ENCODE measurements at regions not wholly inside any gene's neighbourhood (a gene's known extent, or its start where the extent isn't known, plus 50 kb on each side); places are given as distances from the start of the nearest gene placed in this dataset.

- Histone ChIP-seq H3K4me3 (replicated peaks in 1 of 2; ENCODE audit: low read depth in 1 of 2, low read length in 2 of 2) (no peak overlapping the region), H3K4me2 (ENCODE audit: low read length) (no peak overlapping the region), H4K20me1 (ENCODE audit: insufficient read depth) (no peaks in the 10 kb centered on the region), H3K79me2 (ENCODE audit: insufficient read depth, low read length) (no peaks in the 10 kb centered on the region), H3K9me2 (ENCODE audit: insufficient read depth) (no peaks in the 10 kb centered on the region), H2AFZ (ENCODE audit: low read depth, low read length, poor library complexity, severe bottlenecking) (no peak overlapping the region), H3K36me3 (ENCODE audit: control insufficient read depth in 1 of 2, insufficient read depth in 2 of 2, low read length in 2 of 2) (no peaks in the 10 kb centered on the region), H3K9me3 (ENCODE audit: control insufficient read depth in 1 of 2, insufficient read depth in 1 of 2, low read depth in 1 of 2, low read length in 2 of 2) (peaks cover 4 to 16% of the 10 kb centered on the region in 2 experiments; a peak in 3 of 4 replicates), H3K9ac (ENCODE audit: low read length) (no peak overlapping the region), H3K27ac (ENCODE audit: low read depth, low read length) (no peak overlapping the region), H3K4me1 (ENCODE audit: control insufficient read depth in 1 of 2, insufficient read depth in 2 of 2, low read length in 2 of 2) (no peaks in the 10 kb centered on the region), H3K27me3 (ENCODE audit: insufficient read depth, low read length) (no peaks in the 10 kb centered on the region)
- TF ChIP-seq FOSL1 (IDR thresholded peaks at IDR 0.05; ENCODE audit: low read depth) (no peak), ELF1 (IDR thresholded peaks at IDR 0.05; ENCODE audit: borderline replicate concordance, low read depth) (no peak), POLR2AphosphoS5 (IDR thresholded peaks at IDR 0.05; ENCODE audit: low read depth, low read length) (no peak), SIN3A (IDR thresholded peaks at IDR 0.05; ENCODE audit: low read depth) (no peak), SRF (IDR thresholded peaks at IDR 0.05; ENCODE audit: low read depth) (no peak), TCF7L2 (IDR thresholded peaks at IDR 0.05; ENCODE audit: borderline replicate concordance, extremely low read depth, insufficient read depth, insufficient read length) (no peak), EZH2phosphoT487 (IDR thresholded peaks at IDR 0.05; ENCODE audit: borderline replicate concordance) (no peak), SP1 (IDR thresholded peaks at IDR 0.05; ENCODE audit: low read depth) (no peak), EZH2 (IDR thresholded peaks at IDR 0.05) (no peak), JUND (IDR thresholded peaks at IDR 0.05) (no peak)
- intact Hi-C loops (cut with micrococcal nuclease): no loop called here
- no peak for ATAC-seq
- ChIA-PET POLR2A (no interaction called here), CTCF (no interaction called here), RAD21 (ENCODE audit: low non-redundant PET in 1 of 2, low total read pairs in 2 of 2, uncharacterized antibody in 2 of 2, unreplicated experiment in 2 of 2) (no interaction called here)
- no peak for DNase-seq (ENCODE audit: low read depth, low spot score)
- no TSS peak for BruUV-seq (replicated peaks)
These were observed 651.1 kb downstream of the TDRD15 start for GRCh38 chr2:21774691-21775368.

DNA sequence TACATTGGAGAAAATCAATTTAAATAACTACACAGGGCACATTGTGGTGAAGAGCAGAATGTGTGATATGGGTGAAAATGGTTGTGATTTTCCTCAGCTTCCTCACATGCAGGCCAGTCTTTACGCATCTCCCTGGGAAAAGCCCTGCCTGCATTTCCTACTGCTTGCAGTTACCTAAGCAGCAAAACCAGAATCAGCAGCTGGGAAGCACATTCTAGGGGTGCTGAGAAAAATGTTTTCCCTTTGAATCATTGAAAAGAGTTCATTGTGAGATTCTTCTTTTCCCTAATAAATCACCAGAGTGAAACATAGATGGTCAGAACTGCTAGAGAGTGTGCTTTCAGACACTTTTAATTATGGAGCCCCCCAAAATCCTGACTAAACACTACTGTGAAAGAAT is 656.0 kb downstream of the TDRD15 start:
- H3K9me2 ChIP-seq (ENCODE audit: insufficient read depth): no peaks in the 10 kb centered on the region
- BruUV-seq (replicated peaks): no TSS peak
- ChIA-PET RAD21 (ENCODE audit: low non-redundant PET in 1 of 2, low total read pairs in 2 of 2, uncharacterized antibody in 2 of 2, unreplicated experiment in 2 of 2) (no interaction called here), CTCF (no interaction called here), POLR2A (no interaction called here)
- H3K9ac ChIP-seq (ENCODE audit: low read length): no peak overlapping the region
- H3K27ac ChIP-seq (ENCODE audit: low read depth, low read length): no peak overlapping the region
- no peaks in the 10 kb centered on the region for H3K4me1 ChIP-seq (ENCODE audit: control insufficient read depth in 1 of 2, insufficient read depth in 2 of 2, low read length in 2 of 2)
- H3K4me3 ChIP-seq (replicated peaks in 1 of 2; ENCODE audit: low read depth in 1 of 2, low read length in 2 of 2): no peak overlapping the region
- no peaks in the 10 kb centered on the region for H3K36me3 ChIP-seq (ENCODE audit: control insufficient read depth in 1 of 2, insufficient read depth in 2 of 2, low read length in 2 of 2)
- intact Hi-C loops (cut with micrococcal nuclease): no loop called here
- H4K20me1 ChIP-seq (ENCODE audit: insufficient read depth): no peaks in the 10 kb centered on the region
- no peak overlapping the region for H3K4me2 ChIP-seq (ENCODE audit: low read length)
- H2AFZ ChIP-seq (ENCODE audit: low read depth, low read length, poor library complexity, severe bottlenecking): no peak overlapping the region
- H3K79me2 ChIP-seq (ENCODE audit: insufficient read depth, low read length): no peaks in the 10 kb centered on the region
- no peaks in the 10 kb centered on the region for H3K27me3 ChIP-seq (ENCODE audit: insufficient read depth, low read length)
- TF ChIP-seq, protein P1, sequence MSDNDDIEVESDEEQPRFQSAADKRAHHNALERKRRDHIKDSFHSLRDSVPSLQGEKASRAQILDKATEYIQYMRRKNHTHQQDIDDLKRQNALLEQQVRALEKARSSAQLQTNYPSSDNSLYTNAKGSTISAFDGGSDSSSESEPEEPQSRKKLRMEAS (IDR thresholded peaks at IDR 0.05): no peak
- TF ChIP-seq JUND (IDR thresholded peaks at IDR 0.05) (no peak), SIN3A (IDR thresholded peaks at IDR 0.05; ENCODE audit: low read depth) (no peak), EGR1 (IDR thresholded peaks at IDR 0.05; ENCODE audit: low read depth) (no peak), POLR2A (IDR thresholded peaks at IDR 0.05; ENCODE audit: borderline replicate concordance, extremely low read depth, insufficient read depth, insufficient read length) (no peak), SRF (IDR thresholded peaks at IDR 0.05; ENCODE audit: low read depth) (no peak), CBX3 (IDR thresholded peaks at IDR 0.05; ENCODE audit: low read depth) (no peak), EZH2phosphoT487 (IDR thresholded peaks at IDR 0.05; ENCODE audit: borderline replicate concordance) (no peak), RAD21 (IDR thresholded peaks at IDR 0.05; ENCODE audit: low read depth) (no peak), FOSL1 (IDR thresholded peaks at IDR 0.05; ENCODE audit: low read depth) (no peak), POLR2AphosphoS5 (IDR thresholded peaks at IDR 0.05; ENCODE audit: low read depth, low read length) (no peak), CEBPB (IDR thresholded peaks at IDR 0.05; ENCODE audit: low read depth) (no peak), ZFX (IDR thresholded peaks at IDR 0.05) (no peak)
- TF ChIP-seq, protein P2, sequence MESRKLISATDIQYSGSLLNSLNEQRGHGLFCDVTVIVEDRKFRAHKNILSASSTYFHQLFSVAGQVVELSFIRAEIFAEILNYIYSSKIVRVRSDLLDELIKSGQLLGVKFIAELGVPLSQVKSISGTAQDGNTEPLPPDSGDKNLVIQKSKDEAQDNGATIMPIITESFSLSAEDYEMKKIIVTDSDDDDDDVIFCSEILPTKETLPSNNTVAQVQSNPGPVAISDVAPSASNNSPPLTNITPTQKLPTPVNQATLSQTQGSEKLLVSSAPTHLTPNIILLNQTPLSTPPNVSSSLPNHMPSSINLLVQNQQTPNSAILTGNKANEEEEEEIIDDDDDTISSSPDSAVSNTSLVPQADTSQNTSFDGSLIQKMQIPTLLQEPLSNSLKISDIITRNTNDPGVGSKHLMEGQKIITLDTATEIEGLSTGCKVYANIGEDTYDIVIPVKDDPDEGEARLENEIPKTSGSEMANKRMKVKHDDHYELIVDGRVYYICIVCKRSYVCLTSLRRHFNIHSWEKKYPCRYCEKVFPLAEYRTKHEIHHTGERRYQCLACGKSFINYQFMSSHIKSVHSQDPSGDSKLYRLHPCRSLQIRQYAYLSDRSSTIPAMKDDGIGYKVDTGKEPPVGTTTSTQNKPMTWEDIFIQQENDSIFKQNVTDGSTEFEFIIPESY (IDR thresholded peaks at IDR 0.05; ENCODE audit: extremely low read depth, insufficient replicate concordance, low read length): no peak
- no peak for DNase-seq (ENCODE audit: low read depth, low spot score)
- H3K9me3 ChIP-seq (ENCODE audit: control insufficient read depth in 1 of 2, insufficient read depth in 1 of 2, low read depth in 1 of 2, low read length in 2 of 2): peaks cover 6 to 8% of the 10 kb centered on the region in 2 experiments; a peak in 3 of 4 replicates
- ATAC-seq: no peak
